ENCODE measurements at regions not wholly inside any gene's neighbourhood (a gene's known extent, or its start where the extent isn't known, plus 50 kb on each side); places are given as distances from the start of the nearest gene placed in this dataset.

DNA sequence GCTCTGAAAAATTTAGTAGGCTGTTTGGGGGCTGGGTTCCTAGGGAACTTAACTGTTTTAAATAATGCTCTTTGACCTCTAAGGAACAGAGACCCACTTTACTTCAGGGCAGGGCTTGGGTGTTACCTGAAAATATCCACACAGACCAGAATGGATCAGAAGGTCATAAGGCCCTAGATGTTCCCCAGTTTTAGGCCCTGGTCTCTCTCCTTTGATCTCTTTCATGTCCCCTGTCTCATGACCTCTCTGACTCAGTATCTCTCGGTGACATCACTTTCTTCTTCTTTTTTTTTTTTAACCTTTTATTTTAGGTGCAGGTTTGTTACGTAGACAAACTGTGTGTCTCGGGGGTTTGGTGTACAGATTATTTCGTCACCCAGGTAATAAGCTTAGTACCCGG, 272.1 kb upstream of the SGK1 start:
- Histone ChIP-seq H3K4me3 (ENCODE audit: low read length) (no peak overlapping the region), H3K27me3 (ENCODE audit: insufficient read depth, low read length, poor library complexity, severe bottlenecking) (no peaks in the 10 kb centered on the region), H3K4me1 (ENCODE audit: insufficient read depth, low read length) (no peaks in the 10 kb centered on the region), H3K36me3 (ENCODE audit: insufficient read depth, low read length) (no peaks in the 10 kb centered on the region), H3K27ac (ENCODE audit: low read depth, low read length) (no peak overlapping the region), H3K9me3 (ENCODE audit: low read length) (no peaks in the 10 kb centered on the region)
- DNase-seq: no peak
- no peaks in the 10 kb centered on the region for H3K9me3 Mint-ChIP-seq
- CTCF ChIA-PET: interaction anchor here (1.0 kb wide), 1 partner anchor 11 kb away, joined by 3 read pairs; no protein-coding TSS in a partner anchor
- POLR2A ChIA-PET: no interaction called here
- no peaks in the 10 kb centered on the region for H3K4me1 Mint-ChIP-seq
- no peaks in the 10 kb centered on the region for H3K27me3 Mint-ChIP-seq
- no peak overlapping the region for H3K27ac Mint-ChIP-seq
- H3K4me3 Mint-ChIP-seq: no peak overlapping the region
- no peaks in the 10 kb centered on the region for H3K36me3 Mint-ChIP-seq

DNA sequence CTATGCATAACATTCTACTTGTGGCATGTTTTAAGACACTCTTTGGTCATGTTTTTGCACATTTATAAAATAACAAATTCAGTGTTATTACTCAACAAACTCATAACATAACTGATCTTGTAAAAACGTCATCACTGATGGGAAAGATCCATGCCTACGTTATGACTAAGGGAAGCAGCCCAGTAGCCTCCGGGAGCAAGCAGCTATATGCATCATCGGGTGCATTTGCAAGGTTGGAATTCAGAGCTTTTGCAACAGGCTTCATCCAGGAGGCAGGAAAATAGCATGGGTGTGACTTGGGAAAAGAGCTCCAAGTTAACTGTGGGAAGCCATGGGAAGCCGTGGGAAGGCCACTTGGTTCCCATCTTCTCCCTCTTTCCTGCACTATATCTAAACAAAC, 271.6 kb upstream of the SGK1 start:
- Mint-ChIP-seq H3K4me1 (no peaks in the 10 kb centered on the region), H3K9me3 (no peaks in the 10 kb centered on the region), H3K27ac (no peak overlapping the region), H3K4me3 (no peak overlapping the region), H3K36me3 (no peaks in the 10 kb centered on the region), H3K27me3 (no peaks in the 10 kb centered on the region)
- no peaks in the 10 kb centered on the region for H3K9me3 ChIP-seq (ENCODE audit: low read length)
- ChIA-PET CTCF (interaction anchor here (1.0 kb wide), 1 partner anchor 10 kb away, joined by 3 read pairs; no protein-coding TSS in a partner anchor), POLR2A (no interaction called here)
- no peak overlapping the region for H3K27ac ChIP-seq (ENCODE audit: low read depth, low read length)
- no peaks in the 10 kb centered on the region for H3K27me3 ChIP-seq (ENCODE audit: insufficient read depth, low read length, poor library complexity, severe bottlenecking)
- H3K36me3 ChIP-seq (ENCODE audit: insufficient read depth, low read length): no peaks in the 10 kb centered on the region
- DNase-seq: no peak
- H3K4me1 ChIP-seq (ENCODE audit: insufficient read depth, low read length): no peaks in the 10 kb centered on the region
- H3K4me3 ChIP-seq (ENCODE audit: low read length): no peak overlapping the region

DNA sequence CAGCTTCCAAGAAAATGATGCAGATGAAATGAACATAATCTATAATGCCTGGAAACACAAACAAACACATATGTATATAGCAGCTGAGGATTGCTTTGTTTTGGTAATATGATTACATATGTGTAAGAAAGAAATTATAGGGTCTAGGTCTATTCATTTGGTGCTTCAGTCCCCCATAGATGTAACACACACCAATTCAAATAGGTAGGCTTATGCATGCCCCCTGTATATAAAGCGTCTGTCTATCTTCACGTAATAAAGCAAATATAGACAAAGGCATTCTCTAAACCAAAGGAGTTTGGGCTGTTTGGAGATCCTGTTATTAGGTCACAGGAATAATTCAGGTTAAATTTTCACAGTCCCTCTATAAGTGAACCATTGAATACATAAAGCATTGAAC, 270.4 kb upstream of the SGK1 start:
- ChIA-PET CTCF (no interaction called here), POLR2A (no interaction called here)
- Mint-ChIP-seq H3K4me1 (no peaks in the 10 kb centered on the region), H3K36me3 (no peaks in the 10 kb centered on the region), H3K27ac (no peak overlapping the region), H3K9me3 (no peaks in the 10 kb centered on the region), H3K27me3 (no peaks in the 10 kb centered on the region), H3K4me3 (no peak overlapping the region)
- DNase-seq: no peak
- Histone ChIP-seq H3K9me3 (ENCODE audit: low read length) (no peaks in the 10 kb centered on the region), H3K27ac (ENCODE audit: low read depth, low read length) (no peak overlapping the region), H3K27me3 (ENCODE audit: insufficient read depth, low read length, poor library complexity, severe bottlenecking) (no peaks in the 10 kb centered on the region), H3K4me1 (ENCODE audit: insufficient read depth, low read length) (no peaks in the 10 kb centered on the region), H3K36me3 (ENCODE audit: insufficient read depth, low read length) (no peaks in the 10 kb centered on the region), H3K4me3 (ENCODE audit: low read length) (no peak overlapping the region)

DNA sequence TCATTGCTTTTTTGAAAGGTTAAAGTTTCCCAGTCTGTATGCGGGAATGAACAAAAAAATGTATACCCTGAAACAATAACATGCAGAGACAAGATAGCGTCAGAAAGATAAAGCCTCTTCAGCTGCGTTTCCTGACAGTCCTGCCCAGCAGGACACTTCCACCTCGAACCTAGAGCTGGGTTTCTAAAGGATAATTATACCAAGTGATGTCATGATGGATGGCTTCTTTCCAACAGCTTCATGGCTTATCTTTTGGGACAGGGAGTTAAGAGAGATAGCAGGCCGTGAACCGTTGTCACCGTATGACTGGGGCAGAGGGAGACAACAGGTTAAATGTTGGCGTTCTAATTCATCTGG, 267.6 kb upstream of the SGK1 start:
- no peaks in the 10 kb centered on the region for H3K9me3 ChIP-seq (ENCODE audit: low read length)
- Mint-ChIP-seq H3K36me3 (no peaks in the 10 kb centered on the region), H3K27ac (no peak overlapping the region), H3K9me3 (no peaks in the 10 kb centered on the region), H3K4me1 (no peaks in the 10 kb centered on the region), H3K4me3 (no peak overlapping the region), H3K27me3 (peaks cover 0 to 2% of the 10 kb centered on the region in 2 donors)
- H3K27me3 ChIP-seq (ENCODE audit: insufficient read depth, low read length, poor library complexity, severe bottlenecking): no peaks in the 10 kb centered on the region
- H3K4me1 ChIP-seq (ENCODE audit: insufficient read depth, low read length): no peaks in the 10 kb centered on the region
- no peak overlapping the region for H3K4me3 ChIP-seq (ENCODE audit: low read length)
- POLR2A ChIA-PET: no interaction called here
- no peak overlapping the region for H3K27ac ChIP-seq (ENCODE audit: low read depth, low read length)
- DNase-seq: no peak
- CTCF ChIA-PET: no interaction called here
- no peaks in the 10 kb centered on the region for H3K36me3 ChIP-seq (ENCODE audit: insufficient read depth, low read length)

DNA sequence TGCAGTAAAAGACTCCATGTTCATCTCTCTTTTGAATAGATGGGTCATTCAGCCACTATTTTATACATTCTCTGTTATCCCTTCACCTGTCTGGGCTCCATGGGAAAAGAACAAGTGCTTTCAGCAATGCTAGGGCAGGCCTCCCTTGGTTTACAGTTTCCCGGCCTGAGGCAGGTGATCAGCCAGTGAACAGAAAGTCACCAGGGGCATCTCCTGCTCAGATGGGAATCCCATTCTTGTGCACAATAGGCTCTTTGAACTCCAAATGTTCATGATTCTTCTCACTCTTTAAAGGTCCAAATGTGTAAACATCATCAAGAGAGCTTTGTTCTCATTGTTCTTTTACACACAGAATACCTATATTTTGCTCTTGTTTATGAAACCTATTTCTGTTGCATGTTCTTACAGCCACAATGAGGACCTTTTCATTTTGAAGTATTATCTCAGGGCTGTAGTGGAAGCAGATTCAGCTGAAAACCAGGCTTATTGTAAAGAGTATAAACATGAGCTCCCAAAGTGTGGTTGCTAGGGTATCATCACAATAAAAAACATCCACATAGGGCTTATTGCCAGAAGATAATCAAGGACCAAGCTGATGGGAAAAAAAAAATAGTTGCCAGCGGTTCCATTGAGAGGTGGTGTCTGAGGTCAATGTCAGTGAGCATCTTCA, 267.1 kb upstream of the SGK1 start:
- Mint-ChIP-seq H3K4me1 (no peaks in the 10 kb centered on the region), H3K27ac (no peak overlapping the region), H3K9me3 (no peaks in the 10 kb centered on the region), H3K27me3 (peaks cover 0 to 2% of the 10 kb centered on the region in 2 donors), H3K4me3 (no peak overlapping the region), H3K36me3 (no peaks in the 10 kb centered on the region)
- no peaks in the 10 kb centered on the region for H3K27me3 ChIP-seq (ENCODE audit: insufficient read depth, low read length, poor library complexity, severe bottlenecking)
- H3K4me3 ChIP-seq (ENCODE audit: low read length): no peak overlapping the region
- CTCF ChIA-PET: no interaction called here
- H3K4me1 ChIP-seq (ENCODE audit: insufficient read depth, low read length): no peaks in the 10 kb centered on the region
- H3K36me3 ChIP-seq (ENCODE audit: insufficient read depth, low read length): no peaks in the 10 kb centered on the region
- POLR2A ChIA-PET: no interaction called here
- DNase-seq: no peak
- no peak overlapping the region for H3K27ac ChIP-seq (ENCODE audit: low read depth, low read length)
- H3K9me3 ChIP-seq (ENCODE audit: low read length): no peaks in the 10 kb centered on the region

DNA sequence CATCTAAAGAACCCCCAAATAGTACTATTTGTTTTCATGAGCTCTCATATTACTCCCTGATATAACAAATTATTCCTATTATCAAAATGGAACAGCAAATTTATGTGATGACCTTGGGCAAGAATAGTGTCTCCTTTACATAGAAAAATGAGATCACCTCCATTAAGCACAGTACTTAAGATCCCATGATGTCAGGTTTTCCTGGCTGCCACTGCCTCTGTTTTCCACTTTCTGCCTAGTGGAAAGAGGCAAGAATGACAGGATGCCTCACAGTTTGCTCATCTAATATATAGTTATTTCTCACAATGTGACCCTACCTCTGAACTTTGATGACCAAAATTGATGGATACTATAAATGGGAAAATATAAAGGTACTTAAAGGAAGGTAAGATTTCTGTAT, 260.1 kb upstream of the SGK1 start:
- no peak overlapping the region for H3K4me3 ChIP-seq (ENCODE audit: low read length)
- no peak for DNase-seq

DNA sequence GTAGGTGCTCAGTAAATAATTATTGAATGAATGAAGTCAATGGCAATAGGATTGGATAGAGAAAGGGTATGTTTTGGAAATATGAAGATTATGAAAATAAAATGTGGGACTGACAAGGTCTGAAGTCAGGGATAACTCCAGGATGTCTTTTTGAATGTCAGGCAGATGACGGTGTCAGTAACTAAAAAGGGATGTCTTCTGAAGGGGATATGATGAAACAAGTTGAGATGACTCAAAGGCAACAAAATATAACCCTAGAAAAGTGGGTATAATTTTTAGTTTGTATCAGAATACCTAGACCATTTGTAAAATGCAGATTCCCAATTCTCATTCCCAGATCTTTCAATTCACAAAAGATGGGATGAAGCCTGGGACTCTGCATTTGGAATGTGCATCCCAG, 257.3 kb upstream of the SGK1 start:
- peaks cover 0 to 12% (median 0%) of the 10 kb centered on the region in 3 donors for H3K36me3 Mint-ChIP-seq
- CTCF ChIA-PET: no interaction called here

More for the DNA sequence above, 260.1 kb upstream of the SGK1 start:
- Mint-ChIP-seq H3K36me3 (peaks cover 0 to 8% (median 0%) of the 10 kb centered on the region in 3 donors), H3K9me3 (peaks cover 0 to 3% (median 0%) of the 10 kb centered on the region in 5 donors), H3K4me1 (no peaks in the 10 kb centered on the region), H3K4me3 (no peak overlapping the region), H3K27me3 (peaks cover 0 to 12% of the 10 kb centered on the region in 2 donors), H3K27ac (no peak overlapping the region)
- CTCF ChIA-PET: no interaction called here
- POLR2A ChIA-PET: no interaction called here
- Histone ChIP-seq H3K27ac (ENCODE audit: low read depth, low read length) (no peak overlapping the region), H3K4me1 (ENCODE audit: insufficient read depth, low read length) (no peaks in the 10 kb centered on the region), H3K9me3 (ENCODE audit: low read length) (no peaks in the 10 kb centered on the region), H3K27me3 (ENCODE audit: insufficient read depth, low read length, poor library complexity, severe bottlenecking) (no peaks in the 10 kb centered on the region), H3K36me3 (ENCODE audit: insufficient read depth, low read length) (no peaks in the 10 kb centered on the region)

DNA sequence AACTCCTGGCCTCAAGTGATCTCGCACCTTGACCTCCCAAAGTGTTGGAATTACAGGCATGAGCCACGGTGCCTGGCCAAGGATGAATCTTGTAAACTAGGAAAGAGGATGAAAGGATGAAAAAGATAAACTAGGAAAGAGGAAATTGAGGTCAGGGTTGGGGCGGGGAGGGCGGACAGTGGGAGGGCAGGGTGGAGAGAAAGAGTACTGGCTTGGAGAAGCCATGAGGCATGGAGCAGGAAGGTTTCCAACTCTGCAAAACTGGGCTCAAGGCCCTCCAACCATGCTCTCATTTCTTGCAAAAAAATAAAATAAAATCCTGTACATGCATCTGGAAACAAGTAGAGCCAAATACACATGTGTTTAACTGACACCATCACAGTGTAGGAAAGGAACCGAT, 256.6 kb upstream of the SGK1 start:
- no peak for DNase-seq
- Mint-ChIP-seq H3K27me3 (peaks cover 9 to 10% of the 10 kb centered on the region in 2 donors), H3K36me3 (peaks cover 0 to 16% (median 0%) of the 10 kb centered on the region in 3 donors), H3K4me1 (peaks cover 5 to 8% (median 7%) of the 10 kb centered on the region in 3 donors), H3K27ac (no peak overlapping the region), H3K9me3 (peaks cover 0 to 3% (median 0%) of the 10 kb centered on the region in 5 donors), H3K4me3 (no peak overlapping the region)
- no peaks in the 10 kb centered on the region for H3K27me3 ChIP-seq (ENCODE audit: insufficient read depth, low read length, poor library complexity, severe bottlenecking)
- ChIA-PET POLR2A (no interaction called here), CTCF (no interaction called here)
- no peaks in the 10 kb centered on the region for H3K36me3 ChIP-seq (ENCODE audit: insufficient read depth, low read length)
- H3K9me3 ChIP-seq (ENCODE audit: low read length): no peaks in the 10 kb centered on the region
- no peak overlapping the region for H3K27ac ChIP-seq (ENCODE audit: low read depth, low read length)
- H3K4me1 ChIP-seq (ENCODE audit: insufficient read depth, low read length): no peaks in the 10 kb centered on the region
- H3K4me3 ChIP-seq (ENCODE audit: low read length): no peak overlapping the region

More for the DNA sequence above, 257.3 kb upstream of the SGK1 start:
- H3K4me3 ChIP-seq (ENCODE audit: low read length): no peak overlapping the region
- no peaks in the 10 kb centered on the region for H3K36me3 ChIP-seq (ENCODE audit: insufficient read depth, low read length)
- Mint-ChIP-seq H3K27ac (no peak overlapping the region), H3K9me3 (peaks cover 0 to 3% (median 0%) of the 10 kb centered on the region in 5 donors), H3K4me3 (no peak overlapping the region), H3K4me1 (peaks cover 0 to 1% (median under 1%) of the 10 kb centered on the region in 3 donors), H3K27me3 (peaks cover 10% of the 10 kb centered on the region in 2 donors)
- H3K27ac ChIP-seq (ENCODE audit: low read depth, low read length): no peak overlapping the region
- no peaks in the 10 kb centered on the region for H3K9me3 ChIP-seq (ENCODE audit: low read length)
- DNase-seq: no peak
- H3K27me3 ChIP-seq (ENCODE audit: insufficient read depth, low read length, poor library complexity, severe bottlenecking): no peaks in the 10 kb centered on the region
- H3K4me1 ChIP-seq (ENCODE audit: insufficient read depth, low read length): no peaks in the 10 kb centered on the region
- POLR2A ChIA-PET: no interaction called here
